ENCODE measurements at regions not wholly inside any gene's neighbourhood (a gene's known extent, or its start where the extent isn't known, plus 50 kb on each side); places are given as distances from the start of the nearest gene placed in this dataset.

DNA sequence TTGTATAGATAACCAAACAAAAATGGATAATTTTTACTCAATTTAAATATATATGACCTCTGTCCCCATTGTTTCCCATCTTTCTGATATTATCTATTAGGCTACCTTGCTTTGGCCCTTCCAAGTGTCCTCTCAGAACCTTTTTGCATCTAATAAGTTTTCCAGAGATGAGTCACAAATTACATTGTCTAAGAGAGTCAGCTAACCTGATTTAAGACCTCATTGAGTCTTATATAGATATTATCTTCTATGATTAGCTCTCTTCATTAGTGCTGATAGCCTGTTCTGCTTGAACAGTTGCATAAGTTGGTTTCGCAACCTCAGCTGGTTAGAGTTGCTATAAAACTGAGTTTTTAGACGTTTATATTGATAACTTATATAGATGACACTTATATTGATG lies 623.1 kb downstream of the LRRC70 start:
- TF ChIP-seq POLR2A (IDR thresholded peaks at IDR 0.05; ENCODE audit: low read length) (no peak), GATA1 (IDR thresholded peaks at IDR 0.05; ENCODE audit: low read depth, low read length) (no peak)
